Heart right ventricle (tissue), 16 donors: ENCODE measurements at regions not wholly inside any gene's neighbourhood (a gene's known extent, or its start where the extent isn't known, plus 50 kb on each side); places are given as distances from the start of the nearest gene placed in this dataset.

ENCODE experiments used
- ATAC-seq, 8 donors: fragments of 200-7000 bp; cut with Tn5 transposase; one replicate each; pipeline ENCODE4 v1.9.1; 2020; ENCODE audit warnings: mild to moderate bottlenecking in 8 of 8, moderate library complexity in 8 of 8, moderate number of reproducible peaks in 1 of 8
- DNase-seq, 2 donors: peaks; one replicate each; pipeline ENCODE4 v3.0.0-alpha.2; 2020
- H3K27ac ChIP-seq, 10 donors: fragments of 200-600 bp; sonication (generic) in 2 of 10; one replicate each; pipeline versions ENCODE4 v1.5.0 to v1.8.0; 2020 to 2022; ENCODE audit warnings: mild to moderate bottlenecking in 3 of 10
- H3K27me3 ChIP-seq, 7 donors: fragments of 200-600 bp; one replicate each; pipeline ENCODE4 v1.8.0; 2021 to 2022; ENCODE audit warnings: mild to moderate bottlenecking in 2 of 7
- H3K36me3 ChIP-seq, 9 donors: fragments of 200-600 bp; sonication (generic) in 1 of 9; one replicate each; pipeline versions ENCODE4 v1.5.0 to v1.8.0; 2020 to 2022; ENCODE audit warnings: mild to moderate bottlenecking in 2 of 9
- H3K4me1 ChIP-seq, 9 donors: fragments of 200-600 bp; sonication (generic) in 1 of 9; one replicate each; pipeline versions ENCODE4 v1.5.0 to v1.8.0; 2020 to 2022; ENCODE audit warnings: mild to moderate bottlenecking in 4 of 9
- H3K4me3 ChIP-seq, 10 donors: fragments of 200-600 bp; sonication (generic) in 2 of 10; one replicate each; pipeline versions ENCODE4 v1.5.0 to v1.8.0; 2020 to 2022; ENCODE audit warnings: mild to moderate bottlenecking in 7 of 10, moderate library complexity in 2 of 10
- H3K9me3 ChIP-seq, 11 donors: fragments of 200-600 bp in 10 of 11; sonication (generic) in 2 of 11; one replicate each; pipeline versions ENCODE4 v1.5.0 to v1.8.0; 2013 to 2022; ENCODE audit warnings: mild to moderate bottlenecking in 2 of 11, control low read depth in 1 of 11, moderate library complexity in 1 of 11
- CTCF ChIP-seq, 9 donors: fragments of 200-600 bp; sonication (generic) in 2 of 9; IDR thresholded peaks; one replicate each; pipeline versions ENCODE4 v1.5.0 to v1.8.0; 2021 to 2022; ENCODE audit warnings: antibody characterized with exemption in 9 of 9, mild to moderate bottlenecking in 5 of 9, moderate library complexity in 1 of 9
- WGBS, 2 donors: extraction: QIAGEN DNeasy Blood & Tissue Kit; methylation state at CpG; one replicate each; pipeline ENCODE4 v1.1.7; 2013; ENCODE audit warnings: inconsistent platforms in 1 of 2; 5-methylcytosine and 5-hydroxymethylcytosine counted together
- intact Hi-C, 10 donors: fragments of 100-400 bp; cut with DNase I; formaldehyde crosslinking; loops; one replicate each; pipeline versions ENCODE4 v1.11.1 to v1.14.2; 2022
- donor health status: Arrhythmogenic right ventricular cardiomyopathy.
- donor health status: ischemic (EF 13 %, LVEDD 7.1; RV severe dilation, severe dysfunction).
- donor health status: healthy with polysubstance abuse.
- donor health status: DM: no; HTN: yes; CAD: no.
- donor health status: DM: no; HTN: no; CAD: no.
- donor health status: ischemic (EF 25% LVEDD 6.9; RV normal size, moderate dysfunction).
- donor health status: ischemic (EF 25% LVEDD 5.7; RV mildly dilated, moderate dysfunction).
- donor health status: healthy.
- donor health status: DM: yes; HTN: yes; CAD: no.
- donor health status: Ischemic cardiomyopathy.
- donor health status: ischemic (EF 35%, LVEDD 5.7; RV mildly dilated, moderate dysfunction).
- donor health status: nonischemic (EF 11% LVEDD 7.7; RV severe dilation, severe dysfunction).
- donor health status: DM: yes; HTN: yes; CAD: no.
- donor health status: PGD.
- donor health status: ischemic (EF 29% LVEDD 5.4; RV normal size, mild dysfunction).
- donor health status: nonischemic (EF 23%, LVEDD 6.1; RV moderate dilation, normal function).

- intact Hi-C loops, result no loop called here
- Histone ChIP-seq H3K4me1 (peaks cover 0 to 37% (median 2%) of the 10 kb centered on the region in 9 donors), H3K27me3 (no peaks in the 10 kb centered on the region), H3K9me3 (no peaks in the 10 kb centered on the region), H3K36me3 (no peaks in the 10 kb centered on the region), H3K27ac (no peak overlapping the region), H3K4me3 (no peak overlapping the region)
- ATAC-seq (no peak), DNase-seq (no peak)
- TF ChIP-seq CTCF (IDR thresholded peaks at IDR 0.05), result no peak
- WGBS, 2 donors, result 96% methylated on average over 3 of the region's 3 CpGs
Observed at GRCh38 chr5:173837654-173838053, 50.5 kb upstream of the CPEB4 start.
